A172 (cell line): ENCODE measurements at regions not wholly inside any gene's neighbourhood (a gene's known extent, or its start where the extent isn't known, plus 50 kb on each side); places are given as distances from the start of the nearest gene placed in this dataset.
"Not testable (repeated sequence)": the region's sequence is repeated elsewhere in the genome, so short reads cannot be mapped to it uniquely, and the experiment has no call there.

Experiments used
- DNase-seq: peaks from one replicate; pipeline ENCODE4 v3.0.0-alpha.2; 2015; ENCODE audit warnings: low spot score

DNA sequence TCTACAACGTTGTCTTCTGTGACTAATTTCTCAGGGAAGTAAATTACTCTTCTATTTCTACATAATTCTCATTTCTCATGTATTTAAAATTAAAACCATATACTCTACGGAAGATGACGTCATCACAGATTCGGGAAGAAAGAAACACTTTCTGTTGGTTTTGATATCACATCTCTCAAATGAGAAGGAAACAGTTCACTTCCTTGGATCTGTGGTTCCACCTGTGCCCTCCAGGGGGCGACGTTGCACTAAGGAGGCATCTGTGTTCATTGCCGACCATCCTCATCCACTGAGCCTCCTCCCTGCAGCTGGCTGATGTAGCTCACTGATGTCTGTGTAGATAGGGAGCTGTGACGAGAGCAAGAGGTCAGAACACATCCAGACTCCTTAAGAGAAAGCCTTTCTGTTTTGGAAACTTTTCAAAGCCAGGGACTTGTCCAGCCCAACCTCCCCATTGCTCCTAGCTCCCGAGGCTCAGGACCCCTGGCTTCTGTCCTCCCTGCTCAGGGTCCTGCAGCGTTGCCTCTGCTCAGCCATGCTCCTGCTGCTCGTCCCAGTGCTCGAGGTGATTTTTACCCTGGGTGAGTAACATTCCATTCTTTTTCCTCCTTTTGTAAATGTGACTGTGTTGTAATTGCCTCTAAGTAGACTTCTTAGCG lies 172.7 kb upstream of the OR4E1 start:
- DNase-seq: no peak

- no peak for DNase-seq
Measured at GRCh38 chr14:21840765-21841164, 167.1 kb upstream of the OR4E1 start.

DNA sequence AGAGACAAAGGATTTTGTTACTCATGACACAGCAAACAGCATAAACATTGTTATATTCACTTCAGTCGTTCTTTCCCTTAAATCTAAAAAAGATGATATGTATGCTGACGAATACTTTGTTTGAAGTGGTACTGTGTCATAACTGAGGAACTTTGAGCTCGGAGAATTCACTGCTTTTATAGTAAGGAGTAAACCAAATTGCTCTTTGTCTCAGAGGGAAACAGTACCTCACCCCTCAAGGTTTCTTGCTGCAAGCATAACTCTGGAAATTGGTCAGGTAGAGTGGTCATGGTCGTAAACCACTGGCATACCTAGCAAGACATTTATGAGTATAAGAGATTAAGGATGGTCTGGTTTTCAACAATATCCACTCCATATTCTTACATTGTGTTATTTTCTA lies 160.2 kb upstream of the OR4E1 start:
- no peak for DNase-seq

DNA sequence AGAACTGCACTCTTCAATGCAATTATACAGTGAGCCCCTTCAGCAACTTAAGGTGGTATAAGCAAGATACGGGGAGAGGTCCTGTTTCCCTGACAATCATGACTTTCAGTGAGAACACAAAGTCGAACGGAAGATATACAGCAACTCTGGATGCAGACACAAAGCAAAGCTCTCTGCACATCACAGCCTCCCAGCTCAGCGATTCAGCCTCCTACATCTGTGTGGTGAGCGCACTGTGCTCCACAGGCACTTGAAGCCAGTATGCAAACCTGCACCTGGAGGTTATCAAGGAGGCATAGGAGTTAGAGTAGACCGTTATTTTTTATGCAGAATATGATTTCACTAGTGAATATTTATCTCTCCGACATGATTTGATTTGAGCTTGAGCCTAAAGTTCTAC lies 152.2 kb upstream of the OR4E1 start:
- DNase-seq: no peak

DNA sequence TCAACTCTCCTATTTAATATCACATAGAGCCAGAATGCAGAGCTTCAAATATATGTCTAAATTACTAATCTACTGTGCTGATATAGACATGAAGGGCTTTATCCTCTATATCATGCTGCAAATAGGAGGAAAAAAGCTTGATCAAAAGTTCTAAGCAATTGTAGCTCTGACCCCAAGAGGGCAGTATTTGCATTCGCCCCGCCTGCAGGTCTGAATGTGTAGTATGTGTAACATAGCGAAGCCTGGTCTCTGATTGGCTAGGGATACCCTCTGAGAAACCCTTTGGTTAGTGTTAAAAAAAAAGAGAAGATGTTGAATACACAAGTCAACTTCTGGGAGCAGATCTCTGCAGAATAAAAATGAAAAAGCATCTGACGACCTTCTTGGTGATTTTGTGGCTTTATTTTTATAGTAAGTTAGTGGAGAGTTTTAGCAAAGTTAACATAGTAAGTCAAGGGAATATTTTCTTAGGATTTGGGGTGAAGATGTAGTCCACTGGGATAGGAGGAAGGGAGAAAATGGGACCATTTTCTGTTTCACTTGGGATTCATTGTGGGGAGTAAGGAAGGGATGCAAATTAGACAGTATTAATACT lies 151.6 kb upstream of the OR4E1 start:
- peak; percentile 13 for DNase-seq

DNA sequence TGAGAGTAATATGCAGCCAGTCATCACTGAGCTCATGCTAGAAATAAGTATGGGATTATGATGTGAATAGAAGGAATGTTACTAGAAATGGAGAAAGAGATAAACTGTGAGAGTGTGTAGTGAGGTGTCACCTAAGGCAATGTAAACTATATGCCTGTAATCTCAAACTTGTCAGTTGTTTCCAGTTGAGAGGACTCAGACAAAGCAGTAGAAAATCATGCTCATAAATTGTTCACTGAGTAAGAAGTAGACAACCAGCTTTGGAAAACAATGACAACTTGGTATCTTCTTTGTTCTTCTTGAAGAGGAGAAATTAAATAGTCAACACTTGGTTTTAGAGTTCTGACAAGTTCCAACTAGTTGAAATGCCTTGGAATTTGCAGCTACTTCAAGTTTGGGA lies 148.5 kb upstream of the OR4E1 start:
- DNase-seq: no peak

GRCh38 chr14:21820631-21821030 lies 147.0 kb upstream of the OR4E1 start:
- no peak for DNase-seq

DNA sequence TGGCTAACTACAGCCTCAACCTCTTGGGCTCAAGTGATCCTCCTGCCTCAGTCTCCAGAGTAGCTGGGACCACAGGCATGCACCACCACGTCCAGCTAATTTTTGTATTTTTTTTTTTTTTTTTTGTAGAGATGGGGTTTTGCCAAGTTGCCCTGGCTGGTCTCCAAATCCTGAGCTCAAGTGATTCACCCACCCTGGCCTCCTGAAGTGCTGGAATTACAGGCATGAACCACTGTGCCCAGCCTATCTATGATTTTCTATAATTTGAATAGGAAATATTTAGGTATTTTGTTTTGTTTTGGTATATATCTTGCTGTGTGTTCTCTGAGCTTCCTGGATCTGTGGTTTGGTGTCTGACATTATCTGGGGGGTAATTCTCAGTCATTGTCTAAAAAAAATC lies 146.3 kb upstream of the OR4E1 start:
- not testable (repeated sequence) for DNase-seq

- not testable (repeated sequence) for DNase-seq
Measured at GRCh38 chr14:21817010-21817409, 143.4 kb upstream of the OR4E1 start.

DNA sequence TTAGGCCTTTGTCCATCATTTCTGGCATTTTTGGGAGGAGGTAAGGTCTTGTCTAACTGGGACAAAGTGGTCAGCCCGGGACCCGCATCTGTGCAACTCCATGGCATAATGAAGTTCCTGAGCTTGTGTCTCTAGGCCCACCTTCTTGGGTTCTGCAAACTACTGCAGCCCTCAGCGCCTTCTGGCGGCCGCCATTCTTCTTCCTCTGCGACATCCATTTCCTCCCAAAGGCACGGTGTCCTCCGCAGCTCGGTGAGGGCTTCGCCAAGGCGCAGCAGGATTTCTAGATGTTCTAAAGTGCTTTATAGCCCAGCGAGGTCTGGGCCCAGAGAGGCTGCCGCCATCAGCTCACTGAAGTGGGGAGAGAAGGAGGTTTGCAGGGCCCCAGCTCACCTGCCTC lies 134.4 kb upstream of the OR4E1 start:
- DNase-seq: no peak

- DNase-seq: no peak
Measured at GRCh38 chr14:21804981-21805380, 131.4 kb upstream of the OR4E1 start.

GRCh38 chr14:21802441-21802840 lies 128.8 kb upstream of the OR4E1 start:
- DNase-seq: no peak

DNA sequence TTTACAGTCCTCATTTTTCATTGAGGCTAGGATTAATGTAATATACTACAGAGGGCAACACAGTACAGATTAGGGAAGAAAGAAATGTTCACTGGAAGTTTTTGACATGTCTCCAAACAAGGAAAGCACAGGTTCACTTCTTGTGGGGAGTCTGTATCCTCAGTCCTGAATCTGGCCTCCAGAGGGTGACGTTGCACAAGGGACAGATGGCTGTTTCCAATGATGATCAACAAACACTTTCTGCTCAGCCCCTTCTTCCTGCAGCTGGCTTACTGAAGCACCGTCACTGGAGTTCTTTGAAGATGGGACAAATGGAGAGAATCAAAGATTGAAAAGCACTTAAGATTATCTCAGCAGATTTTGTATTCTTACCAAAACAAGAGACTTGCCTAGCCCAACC lies 123.3 kb upstream of the OR4E1 start:
- no peak for DNase-seq

GRCh38 chr14:21795456-21795855 lies 121.8 kb upstream of the OR4E1 start:
- DNase-seq: no peak

DNA sequence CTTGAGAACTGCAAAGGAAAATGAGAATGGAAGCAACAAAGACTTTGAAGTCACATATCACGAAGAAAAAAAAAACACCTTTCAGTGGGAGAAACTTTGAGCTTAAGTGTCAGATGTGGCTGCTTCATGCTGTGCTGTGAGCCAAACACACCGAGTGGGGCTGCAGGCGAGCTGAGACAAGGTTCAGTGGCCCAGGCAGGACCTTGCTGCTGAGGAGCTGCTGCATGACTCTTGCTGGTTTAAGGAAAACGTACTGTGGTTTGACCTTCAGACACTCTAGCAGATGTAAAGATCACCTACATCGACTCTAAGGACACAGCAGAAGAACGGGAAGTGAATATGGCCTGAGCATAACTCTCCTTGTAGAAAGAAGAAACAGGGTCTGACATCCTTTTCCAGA lies 118.1 kb upstream of the OR4E1 start:
- DNase-seq: no peak

GRCh38 chr14:21788687-21789086 lies 115.1 kb upstream of the OR4E1 start:
- not testable (repeated sequence) for DNase-seq

DNA sequence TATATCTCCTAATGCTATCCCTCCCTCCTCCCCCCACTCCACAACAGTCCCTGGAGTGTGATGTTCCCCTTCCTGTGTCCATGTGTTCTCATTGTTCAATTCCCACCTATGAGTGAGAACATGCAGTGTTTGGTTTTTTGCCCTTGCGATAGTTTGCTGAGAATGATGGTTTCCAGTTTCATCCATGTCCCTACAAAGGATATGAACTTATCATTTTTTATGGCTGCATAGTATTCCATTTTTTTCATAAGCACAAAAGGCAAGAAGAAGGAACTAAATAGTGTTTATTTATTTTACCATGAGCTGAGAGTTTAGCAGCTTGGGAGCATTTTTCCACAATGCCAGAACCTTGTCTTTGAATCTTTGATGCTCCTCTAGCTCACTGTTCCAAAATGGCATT lies 113.6 kb upstream of the OR4E1 start:
- not testable (repeated sequence) for DNase-seq

GRCh38 chr14:21781543-21781942 lies 107.9 kb upstream of the OR4E1 start:
- no peak for DNase-seq

GRCh38 chr14:21780429-21781084 lies 106.9 kb upstream of the OR4E1 start:
- DNase-seq: no peak

GRCh38 chr14:21771671-21772070 lies 98.1 kb upstream of the OR4E1 start:
- DNase-seq: no peak

- no peak for DNase-seq
Measured at GRCh38 chr14:21768875-21769257, 95.2 kb upstream of the OR4E1 start.

DNA sequence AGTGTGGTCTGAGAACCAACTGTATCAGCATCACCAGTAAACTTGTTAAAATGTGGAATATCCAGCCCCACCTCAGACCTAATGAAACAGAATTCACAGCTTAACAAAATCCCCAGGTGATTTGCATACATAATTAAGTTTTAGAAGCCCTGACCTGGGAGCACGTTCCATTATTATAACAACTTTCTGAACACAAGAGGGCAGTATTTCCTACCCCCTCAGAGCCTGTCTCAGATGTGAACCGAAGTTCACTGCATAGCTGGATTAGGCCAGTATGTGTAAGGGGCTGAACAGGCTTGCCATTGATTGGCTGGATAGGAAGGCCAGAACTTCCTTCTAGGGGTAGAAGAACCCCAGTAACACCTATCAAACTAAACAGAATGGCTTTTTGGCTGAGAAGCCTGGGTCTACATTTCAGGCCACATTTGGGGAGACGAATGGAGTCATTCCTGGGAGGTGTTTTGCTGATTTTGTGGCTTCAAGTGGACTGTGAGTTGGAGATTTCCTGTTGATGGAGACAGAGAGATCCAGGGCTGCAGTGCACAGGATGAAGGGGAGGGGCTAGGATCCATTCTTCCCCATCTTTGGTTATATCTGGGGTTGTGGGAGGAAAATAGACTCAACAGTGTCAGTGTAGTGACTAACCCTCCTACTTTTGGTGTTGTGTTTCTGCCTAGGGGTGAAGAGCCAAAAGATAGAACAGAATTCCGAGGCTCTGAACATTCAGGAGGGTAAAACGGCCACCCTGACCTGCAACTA lies 94.7 kb upstream of the OR4E1 start:
- DNase-seq: no peak

- DNase-seq: not testable (repeated sequence)
Measured at GRCh38 chr14:21760360-21760759, 86.7 kb upstream of the OR4E1 start.
